Panc1 (cell line): ENCODE measurements at regions not wholly inside any gene's neighbourhood (a gene's known extent, or its start where the extent isn't known, plus 50 kb on each side); places are given as distances from the start of the nearest gene placed in this dataset.

Experiments used
- ATAC-seq: fragments of 200-7000 bp; cut with Tn5 transposase; 2 replicates; pipeline ENCODE4 v1.9.1; 2020; ENCODE audit warnings: mild to moderate bottlenecking, moderate library complexity
- BruUV-seq: library from RNA; stranded (reverse); fragments of 400-500 nt; replicated peaks from 2 replicates; lab custom pipeline; 2021; lab: Mats Ljungman, UMichigan
- CTCF ChIA-PET: fragments of 300-600 bp; sonication (Branson Sonifier 250); formaldehyde crosslinking; loops from one replicate; lab custom pipeline; 2022; ENCODE audit warnings: antibody characterized with exemption; lab: Charles Lee
- POLR2A ChIA-PET: fragments of 300-600 bp; sonication (Branson Sonifier 250); formaldehyde crosslinking; loops from one replicate; lab custom pipeline; 2022; ENCODE audit warnings: antibody characterized with exemption; lab: Charles Lee
- DNase-seq: peaks from one replicate; pipeline ENCODE4 v3.0.0-alpha.2; 2010; ENCODE audit warnings: low read depth, low spot score
- H3K27ac ChIP-seq: 2 replicates; pipeline ENCODE4 v1.5.1; 2011; ENCODE audit warnings: mild to moderate bottlenecking, low read length, inconsistent platforms
- H3K27me3 ChIP-seq: fragments of 200-500 bp; sonication (Bioruptor generic); 2 replicates; pipeline ENCODE4 v1.6.0; 2014; ENCODE audit warnings: low read length, inconsistent platforms; ENCODE audit not compliant: control insufficient read depth, insufficient read depth
- H3K36me3 ChIP-seq: fragments of 200-500 bp; sonication (Bioruptor generic); 2 replicates; pipeline ENCODE4 v1.5.1; 2014; ENCODE audit warnings: inconsistent platforms, mild to moderate bottlenecking, low read length, moderate library complexity; ENCODE audit not compliant: control insufficient read depth, insufficient read depth
- H3K4me1 ChIP-seq: 2 replicates; pipeline ENCODE4 v1.5.1; 2011; ENCODE audit warnings: inconsistent platforms, mild to moderate bottlenecking, low read length, moderate library complexity; ENCODE audit not compliant: control insufficient read depth, insufficient read depth
- H3K4me3 ChIP-seq, 2 experiments: 2 replicates each; pipeline ENCODE4 v1.5.1; 2011 to 2012; ENCODE audit warnings: low read depth in 2 of 2, low read length in 2 of 2, mild to moderate bottlenecking in 2 of 2, inconsistent platforms in 1 of 2, moderate library complexity in 1 of 2
- H3K9me3 ChIP-seq: fragments of 200-500 bp; sonication (Bioruptor generic); 2 replicates; pipeline ENCODE4 v1.5.1; 2014; ENCODE audit warnings: low read depth, mild to moderate bottlenecking, inconsistent platforms, low read length, moderate library complexity; ENCODE audit not compliant: control insufficient read depth, insufficient read depth
- POLR2AphosphoS5 ChIP-seq: IDR thresholded peaks from 2 replicates; pipeline ENCODE4 v1.6.1; 2012; ENCODE audit warnings: mild to moderate bottlenecking, low read depth, low read length, moderate library complexity
- SIN3A ChIP-seq: IDR thresholded peaks from 2 replicates; pipeline ENCODE4 v1.6.1; 2012; ENCODE audit warnings: low read depth, mild to moderate bottlenecking, low read length, moderate library complexity, borderline replicate concordance; ENCODE audit not compliant: insufficient read depth
- TCF7L2 ChIP-seq: IDR thresholded peaks from 2 replicates; pipeline ENCODE4 v1.6.1; 2011; ENCODE audit warnings: mild to moderate bottlenecking, low read depth, low read length, inconsistent platforms
- in situ Hi-C: cut with HindIII; loops from 2 replicates; pipeline ENCODE4 v1.10.0; 2016; ENCODE audit warnings: low sequenced_read_pairs, low pct_unique_long_range_greater_than_20kb
- intact Hi-C: fragments of 100-400 bp; cut with micrococcal nuclease; formaldehyde crosslinking; loops from one replicate; pipeline ENCODE4 v1.10.0; 2022; ENCODE audit not compliant: unreplicated experiment
- TF ChIP-seq, protein P1 (sequence below), 2 experiments: IDR thresholded peaks; 2 replicates each; pipeline ENCODE4 v1.6.1; 2011 to 2012; ENCODE audit warnings: low read depth in 2 of 2, control low read depth in 1 of 2, low read length in 1 of 2, mild to moderate bottlenecking in 1 of 2, moderate library complexity in 1 of 2; ENCODE audit not compliant: insufficient read depth in 1 of 2
- TF ChIP-seq, protein P2 (sequence below): fragments of 450-650 bp; IDR thresholded peaks from 2 replicates; pipeline ENCODE4 v1.5.1; 2017; ENCODE audit warnings: mild to moderate bottlenecking

DNA sequence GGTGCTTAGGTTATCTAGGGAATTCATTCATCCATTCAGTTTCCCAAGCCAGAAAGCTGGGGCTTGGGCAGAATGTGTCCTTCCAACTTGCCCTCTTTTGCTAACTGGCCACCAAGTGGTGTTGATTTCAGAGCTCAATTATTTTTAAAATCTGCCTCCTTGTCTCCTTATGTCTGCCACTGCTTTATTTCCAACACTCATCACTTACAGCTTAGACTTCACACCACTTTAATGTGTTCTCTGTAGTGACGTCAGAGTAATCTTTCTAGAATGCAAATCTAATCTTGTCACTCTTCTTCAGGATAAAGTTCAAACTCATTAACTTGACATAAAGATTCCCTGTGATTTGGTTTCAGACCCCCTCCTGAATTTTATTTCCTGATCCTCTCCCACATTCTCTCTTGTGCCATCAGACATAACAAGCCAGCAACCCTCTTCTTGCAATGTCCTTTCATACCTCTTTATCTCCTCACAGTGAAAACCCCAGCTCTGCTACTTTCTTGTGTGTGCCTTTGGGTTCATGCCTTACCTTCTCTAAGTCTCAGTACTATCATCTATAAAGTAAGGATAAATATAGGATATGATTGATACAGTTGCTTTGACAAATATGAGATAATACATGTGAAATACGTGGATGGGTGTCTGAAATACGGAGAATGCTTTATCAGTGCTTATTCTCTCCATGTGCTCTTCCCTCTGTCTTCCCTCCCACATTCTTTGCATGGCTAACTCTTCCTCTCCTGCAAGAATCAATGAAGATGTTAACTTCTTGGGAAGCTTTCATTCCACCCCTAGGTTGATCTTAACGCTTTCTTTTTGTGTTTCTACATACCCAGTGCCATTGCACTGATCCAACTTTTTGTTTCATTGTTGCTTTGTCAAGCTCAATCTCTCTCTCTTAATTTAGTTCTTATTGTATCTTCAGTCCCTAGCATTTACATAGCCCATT is 522.7 kb upstream of the FZD8 start:
- Histone ChIP-seq H3K4me3 (no peak overlapping the region), H3K36me3 (no peaks in the 10 kb centered on the region), H3K27me3 (no peaks in the 10 kb centered on the region), H3K27ac (no peak overlapping the region), H3K9me3 (no peaks in the 10 kb centered on the region), H3K4me1 (no peaks in the 10 kb centered on the region)
- DNase-seq (no peak), ATAC-seq (no peak)
- intact Hi-C loops: no loop called here
- in situ Hi-C loops: no loop called here
- ChIA-PET POLR2A (no interaction called here), CTCF (no interaction called here)
- no TSS peak for BruUV-seq
- TF ChIP-seq TCF7L2 (no peak), POLR2AphosphoS5 (no peak), SIN3A (no peak)
- TF ChIP-seq, protein P1, sequence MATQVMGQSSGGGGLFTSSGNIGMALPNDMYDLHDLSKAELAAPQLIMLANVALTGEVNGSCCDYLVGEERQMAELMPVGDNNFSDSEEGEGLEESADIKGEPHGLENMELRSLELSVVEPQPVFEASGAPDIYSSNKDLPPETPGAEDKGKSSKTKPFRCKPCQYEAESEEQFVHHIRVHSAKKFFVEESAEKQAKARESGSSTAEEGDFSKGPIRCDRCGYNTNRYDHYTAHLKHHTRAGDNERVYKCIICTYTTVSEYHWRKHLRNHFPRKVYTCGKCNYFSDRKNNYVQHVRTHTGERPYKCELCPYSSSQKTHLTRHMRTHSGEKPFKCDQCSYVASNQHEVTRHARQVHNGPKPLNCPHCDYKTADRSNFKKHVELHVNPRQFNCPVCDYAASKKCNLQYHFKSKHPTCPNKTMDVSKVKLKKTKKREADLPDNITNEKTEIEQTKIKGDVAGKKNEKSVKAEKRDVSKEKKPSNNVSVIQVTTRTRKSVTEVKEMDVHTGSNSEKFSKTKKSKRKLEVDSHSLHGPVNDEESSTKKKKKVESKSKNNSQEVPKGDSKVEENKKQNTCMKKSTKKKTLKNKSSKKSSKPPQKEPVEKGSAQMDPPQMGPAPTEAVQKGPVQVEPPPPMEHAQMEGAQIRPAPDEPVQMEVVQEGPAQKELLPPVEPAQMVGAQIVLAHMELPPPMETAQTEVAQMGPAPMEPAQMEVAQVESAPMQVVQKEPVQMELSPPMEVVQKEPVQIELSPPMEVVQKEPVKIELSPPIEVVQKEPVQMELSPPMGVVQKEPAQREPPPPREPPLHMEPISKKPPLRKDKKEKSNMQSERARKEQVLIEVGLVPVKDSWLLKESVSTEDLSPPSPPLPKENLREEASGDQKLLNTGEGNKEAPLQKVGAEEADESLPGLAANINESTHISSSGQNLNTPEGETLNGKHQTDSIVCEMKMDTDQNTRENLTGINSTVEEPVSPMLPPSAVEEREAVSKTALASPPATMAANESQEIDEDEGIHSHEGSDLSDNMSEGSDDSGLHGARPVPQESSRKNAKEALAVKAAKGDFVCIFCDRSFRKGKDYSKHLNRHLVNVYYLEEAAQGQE (IDR thresholded peaks at IDR 0.05; ENCODE audit: insufficient read depth in 1 of 2, low read depth in 2 of 2, low read length in 1 of 2): no peak
- TF ChIP-seq, protein P2, sequence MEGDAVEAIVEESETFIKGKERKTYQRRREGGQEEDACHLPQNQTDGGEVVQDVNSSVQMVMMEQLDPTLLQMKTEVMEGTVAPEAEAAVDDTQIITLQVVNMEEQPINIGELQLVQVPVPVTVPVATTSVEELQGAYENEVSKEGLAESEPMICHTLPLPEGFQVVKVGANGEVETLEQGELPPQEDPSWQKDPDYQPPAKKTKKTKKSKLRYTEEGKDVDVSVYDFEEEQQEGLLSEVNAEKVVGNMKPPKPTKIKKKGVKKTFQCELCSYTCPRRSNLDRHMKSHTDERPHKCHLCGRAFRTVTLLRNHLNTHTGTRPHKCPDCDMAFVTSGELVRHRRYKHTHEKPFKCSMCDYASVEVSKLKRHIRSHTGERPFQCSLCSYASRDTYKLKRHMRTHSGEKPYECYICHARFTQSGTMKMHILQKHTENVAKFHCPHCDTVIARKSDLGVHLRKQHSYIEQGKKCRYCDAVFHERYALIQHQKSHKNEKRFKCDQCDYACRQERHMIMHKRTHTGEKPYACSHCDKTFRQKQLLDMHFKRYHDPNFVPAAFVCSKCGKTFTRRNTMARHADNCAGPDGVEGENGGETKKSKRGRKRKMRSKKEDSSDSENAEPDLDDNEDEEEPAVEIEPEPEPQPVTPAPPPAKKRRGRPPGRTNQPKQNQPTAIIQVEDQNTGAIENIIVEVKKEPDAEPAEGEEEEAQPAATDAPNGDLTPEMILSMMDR: no peak

DNA sequence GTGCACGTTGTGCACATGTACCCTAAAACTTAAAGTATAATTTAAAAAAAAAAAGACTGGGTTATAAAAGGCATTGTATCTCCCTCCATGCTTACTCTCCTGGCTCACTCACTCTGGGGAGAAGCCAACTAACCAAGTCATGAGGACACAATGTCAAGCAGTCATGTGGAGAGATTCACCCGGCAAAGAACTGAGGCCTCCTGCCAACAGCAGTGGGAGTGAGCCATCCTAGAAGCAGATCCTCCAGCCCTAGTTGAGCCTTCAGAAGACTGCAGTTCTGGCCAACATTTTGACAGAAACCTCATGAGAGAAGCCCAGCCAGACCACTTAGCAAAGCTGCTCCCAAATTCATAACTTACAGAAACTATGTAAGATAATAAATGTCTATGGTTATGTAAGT is 521.7 kb upstream of the FZD8 start:
- Histone ChIP-seq H3K27me3 (no peaks in the 10 kb centered on the region), H3K36me3 (no peaks in the 10 kb centered on the region), H3K9me3 (no peaks in the 10 kb centered on the region), H3K4me1 (no peaks in the 10 kb centered on the region), H3K4me3 (no peak overlapping the region), H3K27ac (no peak overlapping the region)
- ATAC-seq: no peak
- TF ChIP-seq SIN3A: no peak
- TF ChIP-seq, protein P2: no peak
- no peak for TF ChIP-seq TCF7L2
- DNase-seq: no peak
- in situ Hi-C loops (no loop called here), intact Hi-C loops (no loop called here)
- BruUV-seq: no TSS peak
- ChIA-PET CTCF (no interaction called here), POLR2A (no interaction called here)
